GM18526 (cell line): ENCODE measurements at regions not wholly inside any gene's neighbourhood (a gene's known extent, or its start where the extent isn't known, plus 50 kb on each side); places are given as distances from the start of the nearest gene placed in this dataset.

ENCODE experiments used
- POLR2A ChIP-seq: IDR thresholded peaks from 3 replicates; pipeline ENCODE4 v1.6.1; 2011; ENCODE audit not compliant: insufficient read length; ENCODE audit errors: extremely low read depth

- TF ChIP-seq POLR2A, result no peak
Observed at GRCh38 chr14:71194251-71194650, 287.0 kb downstream of the PCNX1 start.

GRCh38 chr14:71196921-71197320 is 289.7 kb downstream of the PCNX1 start:
- TF ChIP-seq POLR2A, result no peak

- TF ChIP-seq POLR2A, result no peak
Observed at GRCh38 chr14:71198687-71199086, 291.4 kb downstream of the PCNX1 start.

- TF ChIP-seq POLR2A, result no peak
Observed at GRCh38 chr14:71201840-71202239, 294.6 kb downstream of the PCNX1 start.

- TF ChIP-seq POLR2A, result no peak
Observed at GRCh38 chr14:71202881-71203280, 295.6 kb downstream of the PCNX1 start.

- TF ChIP-seq POLR2A, result no peak
Observed at GRCh38 chr14:71203306-71203705, 296.0 kb downstream of the PCNX1 start.

- no peak for TF ChIP-seq POLR2A
Observed at GRCh38 chr14:71204231-71204630, 297.0 kb downstream of the PCNX1 start.

GRCh38 chr14:71204768-71205167 is 297.5 kb downstream of the PCNX1 start:
- no peak for TF ChIP-seq POLR2A

GRCh38 chr14:71206123-71206522 is 298.9 kb downstream of the PCNX1 start:
- no peak for TF ChIP-seq POLR2A

- no peak for TF ChIP-seq POLR2A
Observed at GRCh38 chr14:71206766-71207371, 299.6 kb downstream of the PCNX1 start.

GRCh38 chr14:71208702-71209357 is 301.6 kb downstream of the PCNX1 start:
- no peak for TF ChIP-seq POLR2A

GRCh38 chr14:71209888-71210287 is 302.6 kb downstream of the PCNX1 start:
- TF ChIP-seq POLR2A, result no peak

- TF ChIP-seq POLR2A, result no peak
Observed at GRCh38 chr14:71212093-71212492, 304.8 kb downstream of the PCNX1 start.

- no peak for TF ChIP-seq POLR2A
Observed at GRCh38 chr14:71212683-71213107, 305.4 kb downstream of the PCNX1 start.

- no peak for TF ChIP-seq POLR2A
Observed at GRCh38 chr14:71214241-71214640, 307.0 kb downstream of the PCNX1 start.

- TF ChIP-seq POLR2A, result no peak
Observed at GRCh38 chr14:71220462-71220861, 313.2 kb downstream of the PCNX1 start.

GRCh38 chr14:71221119-71221518 is 313.9 kb downstream of the PCNX1 start:
- TF ChIP-seq POLR2A, result no peak
